ENCODE measurements at regions not wholly inside any gene's neighbourhood (a gene's known extent, or its start where the extent isn't known, plus 50 kb on each side); places are given as distances from the start of the nearest gene placed in this dataset.
A peak's percentile ranks its signal among the peaks of the same experiment; 100 is the strongest.
"Not testable (repeated sequence)": the region's sequence is repeated elsewhere in the genome, so short reads cannot be mapped to it uniquely, and the experiment has no call there.

DNA sequence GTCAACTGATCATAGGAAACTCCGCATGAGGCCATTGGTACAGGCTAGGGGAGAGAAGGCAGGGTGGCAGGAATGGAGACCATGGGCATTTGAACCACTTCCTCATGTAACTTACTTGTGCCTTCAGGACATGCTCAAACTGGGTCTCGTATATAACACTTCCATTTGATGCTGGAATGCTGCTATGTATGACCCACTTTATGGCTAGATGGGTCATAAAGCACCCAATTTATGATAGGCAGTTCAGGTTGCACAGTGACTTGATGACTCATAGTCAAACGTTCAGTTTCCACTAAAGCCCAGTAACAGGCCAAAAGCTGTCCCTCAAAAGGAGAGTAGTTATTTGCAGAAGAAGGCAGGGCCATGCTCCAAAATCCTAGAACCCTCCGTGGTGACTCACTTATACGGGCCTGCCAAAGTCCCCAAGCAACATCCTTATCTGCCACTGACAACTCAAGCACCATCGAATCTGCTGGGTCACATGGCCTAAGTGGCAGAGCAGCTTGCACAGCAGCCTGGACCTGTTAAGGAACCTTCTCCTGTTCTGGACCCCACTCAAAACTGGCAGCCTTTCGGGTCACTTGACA is 236.4 kb downstream of the ZC4H2 start:
- DNase-seq: no peak
- Histone ChIP-seq H3K4me3 (no peak overlapping the region), H3K36me3 (no peaks in the 10 kb centered on the region), H3K27ac (no peak overlapping the region), H3K9me3 (peaks cover 0 to 3% (median 0%) of the 10 kb centered on the region in 12 donors), H3K27me3 (no peaks in the 10 kb centered on the region), H3K4me1 (no peaks in the 10 kb centered on the region)
- TF ChIP-seq POLR2A (IDR thresholded peaks at IDR 0.05): no peak
- TF ChIP-seq, protein P1, sequence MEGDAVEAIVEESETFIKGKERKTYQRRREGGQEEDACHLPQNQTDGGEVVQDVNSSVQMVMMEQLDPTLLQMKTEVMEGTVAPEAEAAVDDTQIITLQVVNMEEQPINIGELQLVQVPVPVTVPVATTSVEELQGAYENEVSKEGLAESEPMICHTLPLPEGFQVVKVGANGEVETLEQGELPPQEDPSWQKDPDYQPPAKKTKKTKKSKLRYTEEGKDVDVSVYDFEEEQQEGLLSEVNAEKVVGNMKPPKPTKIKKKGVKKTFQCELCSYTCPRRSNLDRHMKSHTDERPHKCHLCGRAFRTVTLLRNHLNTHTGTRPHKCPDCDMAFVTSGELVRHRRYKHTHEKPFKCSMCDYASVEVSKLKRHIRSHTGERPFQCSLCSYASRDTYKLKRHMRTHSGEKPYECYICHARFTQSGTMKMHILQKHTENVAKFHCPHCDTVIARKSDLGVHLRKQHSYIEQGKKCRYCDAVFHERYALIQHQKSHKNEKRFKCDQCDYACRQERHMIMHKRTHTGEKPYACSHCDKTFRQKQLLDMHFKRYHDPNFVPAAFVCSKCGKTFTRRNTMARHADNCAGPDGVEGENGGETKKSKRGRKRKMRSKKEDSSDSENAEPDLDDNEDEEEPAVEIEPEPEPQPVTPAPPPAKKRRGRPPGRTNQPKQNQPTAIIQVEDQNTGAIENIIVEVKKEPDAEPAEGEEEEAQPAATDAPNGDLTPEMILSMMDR (IDR thresholded peaks at IDR 0.05): no peak
- intact Hi-C loops (cut with DNase I): no loop called here
- 60 to 73% (median 67%) methylated on average over 7 of the region's 7 CpGs for WGBS, 4 donors
- ATAC-seq: no peak

DNA sequence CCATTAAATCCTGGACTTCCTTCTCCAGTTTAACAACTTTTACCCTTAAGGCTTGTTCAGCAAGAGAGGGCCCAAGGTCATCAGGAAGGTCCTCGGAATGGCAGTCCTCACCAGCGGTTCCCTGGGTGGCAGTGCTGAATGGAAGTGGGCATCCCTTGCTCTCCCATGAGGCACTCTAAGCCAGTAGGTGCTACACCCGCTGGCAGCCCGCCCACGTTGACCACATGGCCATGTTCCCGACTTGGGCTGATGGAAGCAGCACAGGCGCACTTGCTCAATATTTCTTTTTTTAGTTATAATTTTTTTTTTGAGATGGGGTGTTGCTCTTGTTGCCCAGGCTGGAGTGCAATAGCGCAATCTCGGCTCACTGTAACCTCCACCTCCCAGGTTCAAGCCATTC is 277.9 kb downstream of the ZC4H2 start:
- intact Hi-C loops (cut with DNase I): no loop called here
- H3K4me1 ChIP-seq: no peaks in the 10 kb centered on the region
- no peak overlapping the region for H3K27ac ChIP-seq
- TF ChIP-seq, protein P1 (IDR thresholded peaks at IDR 0.05): no peak
- TF ChIP-seq POLR2A (IDR thresholded peaks at IDR 0.05): no peak
- H3K9me3 ChIP-seq: peaks cover 0 to 32% (median 0%) of the 10 kb centered on the region in 12 donors
- no peak for ATAC-seq
- H3K36me3 ChIP-seq: no peaks in the 10 kb centered on the region
- no peaks in the 10 kb centered on the region for H3K27me3 ChIP-seq
- WGBS, 4 donors: 66 to 91% (median 77%) methylated on average over 9 of the region's 9 CpGs
- H3K4me3 ChIP-seq: no peak overlapping the region
- no peak for DNase-seq

DNA sequence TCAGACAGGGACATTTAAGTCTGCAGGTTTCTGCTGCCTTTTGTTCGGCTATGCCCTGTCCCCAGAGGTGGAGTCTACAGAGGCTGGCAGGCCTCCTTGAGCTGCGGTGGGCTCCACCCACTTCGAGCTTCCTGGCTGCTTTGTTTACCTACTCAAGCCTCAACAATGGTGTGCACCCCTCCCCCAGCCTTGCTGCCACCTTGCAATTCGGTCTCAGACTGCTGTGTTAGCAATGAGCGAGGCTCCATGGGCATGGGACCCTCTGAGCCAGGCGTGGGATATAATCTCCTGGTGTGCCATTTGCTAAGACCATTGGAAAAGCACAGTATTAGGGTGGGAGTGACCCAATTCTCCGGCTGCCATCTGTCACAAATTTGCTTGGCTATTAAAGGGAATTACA is 280.9 kb downstream of the ZC4H2 start:
- H3K4me1 ChIP-seq; H3K27ac ChIP-seq; H3K27me3 ChIP-seq; intact Hi-C loops (cut with DNase I); H3K4me3 ChIP-seq; ATAC-seq; H3K36me3 ChIP-seq: not testable (repeated sequence)
- DNase-seq: peak in 1 of 5 donors; percentile 33
- 60 to 71% (median 67%) methylated on average over 4 to 7 of the region's 7 CpGs for WGBS, 4 donors
- H3K9me3 ChIP-seq: peaks cover 0 to 11% (median 0%) of the 10 kb centered on the region in 12 donors

- no peak overlapping the region for H3K4me3 ChIP-seq
- intact Hi-C loops (cut with DNase I): no loop called here
- no peaks in the 10 kb centered on the region for H3K27me3 ChIP-seq
- 75 to 100% (median 96%) methylated on average over 1 of the region's 1 CpG for WGBS, 4 donors
- DNase-seq (no peak), ATAC-seq (no peak)
- no peak overlapping the region for H3K27ac ChIP-seq
- peaks cover 0 to 20% (median 0%) of the 10 kb centered on the region in 12 donors for H3K9me3 ChIP-seq
- TF ChIP-seq POLR2A (IDR thresholded peaks at IDR 0.05): no peak
- TF ChIP-seq, protein P1 (IDR thresholded peaks at IDR 0.05): no peak
- no peaks in the 10 kb centered on the region for H3K4me1 ChIP-seq
- no peaks in the 10 kb centered on the region for H3K36me3 ChIP-seq
These were observed 267.6 kb upstream of the MTMR8 start for GRCh38 chrX:64662876-64663275.

- H3K27ac ChIP-seq; DNase-seq; intact Hi-C loops (cut with DNase I); H3K36me3 ChIP-seq; H3K27me3 ChIP-seq; ATAC-seq; H3K4me1 ChIP-seq; H3K4me3 ChIP-seq: not testable (repeated sequence)
- 27 to 35% (median 32%) methylated on average over 6 of the region's 6 CpGs for WGBS, 4 donors
- H3K9me3 ChIP-seq: peaks cover 0 to 16% (median 0%) of the 10 kb centered on the region in 12 donors
These were observed 262.0 kb upstream of the MTMR8 start for GRCh38 chrX:64657229-64657628.
